Fibroblast of skin of right biceps (primary cell): ENCODE measurements at regions not wholly inside any gene's neighbourhood (a gene's known extent, or its start where the extent isn't known, plus 50 kb on each side); places are given as distances from the start of the nearest gene placed in this dataset.
"Not testable (repeated sequence)": the region's sequence is repeated elsewhere in the genome, so short reads cannot be mapped to it uniquely, and the experiment has no call there.

ENCODE experiments used
- DNase-seq: peaks from one replicate; pipeline ENCODE4 v3.0.0-alpha.2; 2013

DNA sequence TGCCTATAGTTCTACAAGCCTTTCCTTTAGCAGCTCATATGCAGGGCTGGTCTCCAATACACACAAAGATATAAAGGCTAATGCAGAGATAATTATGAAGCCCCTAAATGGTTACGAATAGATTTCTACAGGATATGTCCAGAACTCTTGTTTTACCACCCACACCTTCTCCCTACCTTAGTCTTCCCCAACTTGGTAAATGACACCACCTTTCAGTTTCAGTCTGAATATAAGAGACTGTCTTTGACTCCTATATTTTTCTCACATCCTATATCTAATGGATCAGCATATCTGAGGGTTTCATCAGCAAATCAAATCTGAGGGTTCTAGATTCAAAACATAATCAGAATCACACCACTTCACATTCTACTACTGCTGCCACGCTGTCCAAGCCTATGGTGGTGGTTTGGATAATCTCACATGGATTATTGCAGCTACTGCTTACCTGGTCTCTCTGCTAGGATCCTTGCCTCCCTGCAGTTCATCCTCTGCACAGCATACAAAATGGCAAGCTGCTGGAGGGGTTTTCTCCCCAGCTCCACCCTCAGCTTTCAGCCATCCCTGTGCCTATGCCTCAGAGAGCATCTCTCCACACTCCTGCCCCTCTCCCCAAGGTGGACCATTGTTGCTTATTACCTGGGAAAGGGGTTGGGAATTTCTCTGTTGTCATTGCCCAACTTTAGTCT, 178.0 kb upstream of the SPOPL start:
- DNase-seq = no peak

DNA sequence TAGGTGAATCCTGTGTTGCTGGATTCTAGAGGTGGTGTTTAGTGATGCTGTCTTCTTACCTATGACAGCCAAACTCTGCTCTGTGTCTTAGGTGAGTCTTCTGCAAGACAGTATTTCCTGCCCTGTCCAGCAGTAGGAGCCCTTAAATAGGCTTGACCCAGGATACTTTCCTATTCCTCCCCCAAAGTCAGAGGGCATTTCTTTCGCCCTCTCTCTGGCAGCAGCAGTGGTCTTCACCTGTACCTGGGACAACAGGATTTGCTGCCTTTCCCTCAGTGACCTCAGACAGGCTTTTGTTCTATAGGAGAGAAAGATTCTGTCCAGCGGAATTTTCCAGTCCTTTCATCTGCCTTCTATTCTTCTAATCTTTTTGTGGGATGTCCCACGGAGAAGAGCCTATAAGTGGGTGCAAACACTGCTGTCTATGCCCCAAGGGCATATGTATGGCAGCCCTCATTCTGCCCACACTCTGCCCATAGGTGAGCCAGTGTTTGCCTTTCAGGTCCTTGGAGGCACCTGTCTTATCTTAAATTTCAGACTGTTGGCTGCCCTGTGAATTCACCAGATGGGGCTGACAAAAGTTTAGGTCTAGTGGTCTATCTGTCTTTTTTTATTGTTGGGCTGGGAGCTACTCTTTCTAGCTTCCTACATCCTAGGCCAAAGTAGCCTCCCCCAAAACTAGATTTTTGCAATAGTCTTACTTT, 177.3 kb upstream of the SPOPL start:
- no peak for DNase-seq

DNA sequence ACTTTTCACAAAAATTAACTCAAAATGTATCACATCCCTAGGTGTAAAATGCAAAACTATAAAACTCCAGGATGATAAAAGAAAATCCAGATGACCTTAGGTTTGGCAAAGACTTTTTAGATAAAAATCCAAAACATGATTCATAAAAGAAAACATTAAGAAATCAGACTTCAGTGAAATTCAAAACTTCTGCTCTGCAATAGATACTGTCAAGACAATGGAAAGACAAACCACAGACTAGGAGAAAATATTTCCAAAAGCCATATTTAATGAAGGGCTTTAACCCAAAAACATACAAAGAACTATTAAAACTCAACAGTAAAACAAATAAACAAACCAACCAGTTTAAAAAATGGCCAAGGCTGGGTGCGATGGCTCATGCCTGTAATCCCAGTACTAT, 173.6 kb upstream of the SPOPL start:
- no peak for DNase-seq

DNA sequence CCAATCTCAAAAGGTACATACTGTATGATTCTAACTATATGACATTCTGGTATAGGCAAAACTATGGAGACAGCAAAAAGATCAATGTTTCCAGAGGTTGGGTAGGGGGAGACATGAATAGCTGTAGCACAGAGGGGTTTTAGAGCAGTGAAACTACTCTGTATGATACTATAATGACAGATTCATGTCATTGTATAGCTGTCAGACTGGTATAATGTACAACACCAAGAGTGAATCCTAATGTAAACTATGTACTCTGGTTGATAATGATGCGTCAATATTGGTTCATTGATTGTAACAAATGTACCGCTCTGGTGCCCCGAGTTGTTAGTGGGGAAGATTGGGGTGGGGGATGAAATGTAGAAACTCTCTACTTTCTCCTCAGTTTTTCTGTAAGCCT, 172.4 kb upstream of the SPOPL start:
- no peak for DNase-seq

DNA sequence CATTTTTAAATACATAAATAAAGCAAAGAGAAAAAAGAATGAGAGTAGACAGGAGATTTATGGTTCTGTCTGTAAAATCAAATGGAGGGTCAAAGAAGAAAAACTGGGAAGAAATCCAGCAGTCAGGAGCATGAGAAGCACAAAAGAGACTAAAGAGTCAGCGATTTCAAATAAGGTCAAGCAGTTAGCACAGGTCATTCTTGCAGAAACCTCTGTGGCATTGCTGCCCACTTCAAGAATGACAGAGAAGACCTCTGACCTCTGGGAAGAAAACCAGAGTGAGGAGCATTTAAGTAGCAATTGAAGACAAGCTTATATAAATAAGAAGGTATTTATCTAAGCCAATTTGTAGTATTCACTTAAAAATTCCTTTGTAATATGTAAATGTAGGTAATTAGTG, 172.0 kb upstream of the SPOPL start:
- DNase-seq = no peak

DNA sequence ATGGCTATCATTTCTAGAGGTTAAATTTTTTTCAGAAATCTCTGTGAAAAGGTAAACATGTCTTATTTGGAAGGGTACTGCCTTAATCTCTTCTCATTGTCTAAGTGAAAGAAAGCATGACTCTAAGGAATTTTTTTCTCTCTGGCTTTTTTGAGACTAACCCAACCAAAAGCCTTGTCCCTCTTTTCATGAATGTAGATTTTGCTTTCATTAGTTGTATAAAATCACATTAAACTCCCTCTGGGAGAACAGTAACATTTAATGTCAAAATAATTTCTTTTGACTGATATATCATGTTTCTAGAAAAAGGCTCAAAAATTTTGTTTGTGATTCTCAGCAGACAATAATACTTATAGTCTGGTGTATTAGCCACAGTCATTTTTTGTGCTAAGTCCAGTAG, 168.4 kb upstream of the SPOPL start:
- no peak for DNase-seq

DNA sequence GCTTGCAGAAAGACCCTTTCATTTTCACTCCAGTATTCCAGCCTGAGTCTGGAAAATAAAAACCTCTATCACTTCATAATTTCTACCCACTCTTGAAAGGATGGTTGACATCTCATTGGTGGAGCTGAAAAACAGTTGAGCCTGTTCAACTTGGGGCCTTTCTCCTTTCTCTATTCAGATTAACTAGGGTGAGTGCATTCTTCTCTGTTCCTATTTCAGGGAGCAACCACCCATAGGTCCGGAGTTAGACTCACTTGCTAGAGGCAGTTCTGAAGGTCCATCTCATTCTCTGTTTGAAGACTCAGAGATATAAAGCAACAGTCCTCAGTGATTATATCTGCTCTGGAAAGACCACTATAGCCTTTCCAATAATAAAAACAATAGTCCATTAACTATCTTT, 167.9 kb upstream of the SPOPL start:
- no peak for DNase-seq

DNA sequence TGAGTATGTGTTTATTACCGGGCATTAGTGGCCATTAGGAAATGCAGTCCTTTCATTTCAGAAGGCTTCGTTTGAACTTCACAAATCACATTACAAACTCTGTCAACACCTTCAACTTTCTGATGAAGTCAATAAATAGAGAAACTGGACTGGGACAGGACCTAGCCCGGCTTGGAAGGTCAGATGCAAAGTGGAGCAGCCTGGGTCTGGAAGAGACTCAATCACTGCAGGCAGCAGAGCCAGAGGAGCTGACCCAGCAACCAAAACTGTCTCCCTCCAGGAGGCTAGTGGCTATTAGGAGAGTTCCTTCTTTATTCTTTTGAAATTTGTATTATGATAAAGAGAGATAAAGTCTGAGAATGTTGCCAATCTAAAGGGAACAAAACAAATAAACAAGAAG, 167.2 kb upstream of the SPOPL start:
- no peak for DNase-seq

DNA sequence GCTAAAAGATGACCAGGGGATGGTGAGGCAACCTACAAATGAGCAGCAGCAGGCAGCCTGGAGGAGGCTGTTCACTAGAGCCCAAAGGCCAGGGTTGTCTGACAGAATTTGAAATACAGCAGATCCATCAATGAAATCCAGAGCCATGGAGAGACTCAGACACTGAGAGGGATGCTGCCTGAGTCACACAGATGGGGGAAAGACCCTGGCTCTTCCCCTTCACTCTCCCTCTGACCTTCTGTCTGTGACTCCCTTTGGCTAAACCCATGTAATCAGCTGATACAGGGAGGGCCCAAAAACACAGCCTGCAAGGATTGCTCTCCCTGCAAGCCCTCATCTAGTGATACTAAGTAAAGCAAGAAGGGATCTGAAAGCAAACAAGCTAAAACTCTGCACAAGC, 166.5 kb upstream of the SPOPL start:
- peak; percentile 8 for DNase-seq

DNA sequence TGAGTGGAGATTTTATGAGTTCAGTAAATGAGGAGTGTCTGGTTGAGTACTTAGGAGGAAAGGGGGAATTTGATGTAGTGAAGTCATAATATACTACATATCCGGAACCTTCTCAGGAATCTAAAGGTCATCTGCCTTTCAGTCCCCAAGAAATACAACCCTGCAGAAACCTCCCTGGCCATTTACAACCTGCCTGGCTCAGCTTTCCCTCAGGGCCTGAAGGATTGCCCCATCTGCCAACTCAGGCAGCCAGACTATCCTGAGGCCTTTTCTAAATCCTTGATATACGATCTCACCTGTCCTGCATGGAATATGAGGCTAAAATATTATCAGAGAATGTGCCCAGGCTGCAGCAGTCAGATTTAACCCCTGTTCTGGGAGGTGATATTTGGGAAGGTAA, 165.4 kb upstream of the SPOPL start:
- DNase-seq = no peak

DNA sequence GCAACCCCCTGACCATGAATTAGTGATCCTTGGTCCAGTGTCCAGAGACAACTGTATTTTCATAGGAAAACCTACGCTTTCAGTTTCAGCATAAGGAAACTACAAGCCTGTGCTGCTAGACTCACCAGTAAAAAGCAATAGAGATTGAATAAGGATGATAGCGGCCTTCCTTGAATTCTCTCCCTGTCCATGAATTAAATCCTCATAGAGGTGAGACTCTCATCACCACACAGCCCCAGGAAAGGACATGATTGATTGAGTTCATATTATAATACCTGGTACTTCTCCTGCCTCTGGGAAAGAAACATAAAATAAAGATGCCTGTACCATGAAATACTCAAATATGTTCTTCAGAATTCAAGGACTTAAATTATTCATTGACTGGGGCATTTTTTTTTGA, 146.3 kb upstream of the SPOPL start:
- DNase-seq = no peak

DNA sequence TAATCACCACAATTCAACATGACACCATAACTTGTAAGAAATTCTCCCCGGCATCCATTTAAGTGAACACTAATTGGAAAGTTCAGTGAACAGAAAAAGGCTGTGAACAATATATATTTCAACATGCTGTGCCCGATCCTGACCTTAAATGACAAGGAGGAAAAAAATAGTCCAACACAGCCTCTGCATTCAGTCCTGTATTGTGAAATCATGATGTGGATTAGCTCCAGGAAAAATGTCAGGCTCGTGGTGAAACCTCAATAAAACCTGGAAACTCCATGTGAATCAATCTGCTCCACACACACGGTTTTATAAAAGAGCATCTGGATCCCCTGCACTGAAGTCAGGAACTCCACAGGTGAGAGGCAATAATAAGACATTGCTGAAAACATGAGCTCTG, 145.4 kb upstream of the SPOPL start:
- DNase-seq = peak; percentile 59

DNA sequence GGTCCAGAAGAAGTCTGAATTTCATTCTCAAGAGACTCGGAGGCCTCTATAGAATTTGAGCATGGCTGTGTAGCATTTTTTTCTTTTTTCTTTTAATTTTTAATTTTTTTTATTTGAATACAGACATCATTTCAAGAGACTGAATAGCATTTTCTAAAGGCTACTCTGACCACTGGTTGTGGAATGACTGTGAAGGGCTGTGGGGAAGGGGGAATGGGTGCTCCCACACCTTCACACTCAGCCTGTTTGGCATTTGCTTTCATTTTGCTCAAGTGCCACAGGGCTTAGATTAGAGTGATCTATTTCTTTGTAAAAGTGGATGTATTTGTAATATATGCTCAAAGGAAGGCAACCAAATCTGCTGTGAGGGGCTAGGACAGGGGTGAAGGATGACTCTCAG, 142.0 kb upstream of the SPOPL start:
- no peak for DNase-seq

DNA sequence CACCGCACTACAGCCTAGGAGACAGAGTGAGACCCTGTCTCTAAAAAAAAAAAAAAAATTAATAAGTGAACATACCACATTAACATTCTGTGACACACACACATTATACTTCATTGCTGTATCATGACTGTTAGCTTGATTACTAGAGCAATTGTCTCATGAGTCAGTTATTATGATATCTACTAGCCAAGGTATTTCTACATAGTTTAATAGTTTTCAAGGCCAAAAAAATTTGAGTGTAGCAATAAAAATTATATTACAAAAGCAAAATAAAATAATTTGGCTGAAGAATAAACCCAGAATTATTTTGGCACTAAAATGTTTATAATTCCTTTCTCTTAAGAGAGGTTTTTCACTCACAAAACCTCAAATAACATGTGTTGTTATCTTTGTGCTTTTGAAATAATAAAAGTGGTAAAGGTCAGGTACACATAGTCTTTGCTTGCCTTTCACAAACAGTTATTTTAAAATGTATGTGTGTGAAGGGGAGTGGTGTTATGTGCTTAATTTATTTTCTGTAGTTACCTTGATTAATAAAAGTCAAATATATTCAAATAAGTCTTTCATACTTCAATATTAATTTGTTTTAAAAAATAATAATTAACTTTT, 136.9 kb upstream of the SPOPL start:
- DNase-seq = peak; percentile 78

DNA sequence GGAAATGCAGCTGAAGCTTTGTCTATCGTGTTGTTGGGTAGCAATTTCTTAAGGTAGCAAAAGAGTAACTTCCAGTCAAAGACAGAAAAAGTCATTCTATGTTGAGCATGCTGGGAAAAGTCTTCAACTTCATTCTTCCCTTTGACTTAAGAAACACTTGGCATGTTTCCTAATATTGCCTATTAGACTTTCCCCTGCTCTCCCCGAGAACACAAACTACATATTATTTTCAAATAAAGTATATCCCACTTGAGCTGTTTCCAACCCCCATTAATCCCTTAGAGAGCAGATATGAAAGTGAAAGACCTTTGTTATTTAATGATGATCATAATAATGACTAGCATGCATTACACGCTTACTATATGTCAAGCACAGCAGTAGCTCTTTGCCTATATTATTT, 136.0 kb upstream of the SPOPL start:
- DNase-seq = no peak

DNA sequence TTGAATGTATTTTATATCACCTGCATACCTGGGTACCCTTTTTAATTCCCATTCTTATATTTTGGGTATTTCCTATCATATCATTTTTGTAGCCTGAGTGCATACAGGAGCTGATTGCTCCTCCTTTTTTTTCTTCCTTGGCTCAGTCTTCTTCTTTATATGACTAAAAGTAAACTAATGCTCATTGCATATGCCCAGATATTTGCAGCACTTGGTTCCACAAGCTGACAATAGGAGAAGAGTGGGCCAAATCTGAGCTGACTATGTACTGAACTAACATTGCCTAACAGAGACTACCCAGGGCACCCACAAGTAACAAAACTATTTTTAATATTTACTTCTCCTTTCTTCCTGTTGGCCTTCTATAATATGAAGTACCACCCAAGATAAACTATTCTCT, 131.7 kb upstream of the SPOPL start:
- DNase-seq = no peak

DNA sequence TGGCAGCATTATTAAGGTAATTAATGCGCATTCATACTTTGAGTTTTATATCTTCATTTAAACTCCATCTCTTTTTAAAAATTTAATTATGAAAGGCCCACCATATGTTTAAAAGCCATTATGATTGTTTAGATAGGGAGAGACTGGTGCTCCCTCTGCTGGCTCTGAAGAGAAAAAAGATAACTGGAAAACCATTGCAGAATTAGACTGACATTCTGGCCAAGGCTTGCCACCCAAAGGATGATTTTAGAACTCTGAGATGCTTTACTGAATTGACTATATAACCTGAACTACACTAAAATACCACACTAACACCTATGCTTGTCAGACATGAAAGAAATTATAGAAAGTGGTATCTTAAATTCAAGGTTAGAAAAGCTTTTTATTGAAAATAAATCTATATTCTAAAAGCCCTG, 127.6 kb upstream of the SPOPL start:
- DNase-seq = peak; percentile 39

DNA sequence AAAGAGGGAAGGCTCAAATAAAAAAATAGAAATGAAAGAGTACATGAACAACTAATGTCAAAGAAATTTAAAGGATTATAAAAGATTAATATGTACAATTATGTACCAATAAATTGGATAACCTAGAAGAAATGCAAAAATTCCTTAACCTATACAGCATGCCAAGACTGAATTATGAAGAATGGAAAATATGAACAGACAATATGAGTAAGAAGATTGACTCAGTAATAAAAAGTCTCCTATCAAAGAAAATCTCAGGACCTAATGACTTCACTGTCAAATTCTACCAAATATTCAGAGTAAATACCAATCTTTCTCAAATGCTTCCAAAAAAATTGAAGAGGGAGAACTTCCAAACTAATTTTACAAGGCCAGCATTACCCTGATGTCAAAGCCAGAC, 120.2 kb upstream of the SPOPL start:
- peak; percentile 28 for DNase-seq

DNA sequence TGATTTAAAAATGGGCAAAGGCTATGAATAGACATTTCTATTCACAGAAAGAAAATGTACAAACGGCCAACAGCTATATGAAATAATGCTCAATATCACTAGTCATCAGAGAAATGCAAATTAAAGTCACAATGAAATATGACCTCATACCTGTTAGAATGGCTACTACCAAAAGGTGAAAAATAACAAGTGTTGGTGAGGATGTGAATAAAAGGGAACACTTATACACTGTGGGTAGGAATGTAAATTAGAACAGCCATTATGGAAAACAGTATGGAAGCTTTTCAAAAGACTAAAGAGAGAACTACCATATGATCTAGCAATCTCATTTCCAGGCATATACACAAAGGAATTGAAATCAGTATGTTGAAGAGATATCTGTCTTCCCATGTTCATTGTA, 118.9 kb upstream of the SPOPL start:
- DNase-seq = no peak

DNA sequence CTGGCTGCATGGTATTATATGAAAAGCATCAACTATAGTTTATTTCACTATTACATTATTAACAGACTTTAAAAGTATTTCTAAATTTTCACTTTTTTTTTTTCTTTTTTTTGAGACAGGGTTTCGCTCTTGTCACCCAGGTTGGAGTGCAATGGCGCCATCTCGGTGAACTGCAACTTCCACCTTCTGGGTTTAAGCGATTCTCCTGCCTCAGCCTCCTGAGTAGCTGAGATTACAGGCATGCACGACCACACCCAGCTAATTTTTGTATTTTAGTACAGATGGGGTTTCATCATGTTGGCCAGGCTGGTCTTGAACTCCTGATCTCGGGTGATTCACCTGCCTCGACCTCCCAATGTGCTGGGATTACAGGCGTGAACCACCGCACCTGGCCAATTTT, 115.4 kb upstream of the SPOPL start:
- not testable (repeated sequence) for DNase-seq

DNA sequence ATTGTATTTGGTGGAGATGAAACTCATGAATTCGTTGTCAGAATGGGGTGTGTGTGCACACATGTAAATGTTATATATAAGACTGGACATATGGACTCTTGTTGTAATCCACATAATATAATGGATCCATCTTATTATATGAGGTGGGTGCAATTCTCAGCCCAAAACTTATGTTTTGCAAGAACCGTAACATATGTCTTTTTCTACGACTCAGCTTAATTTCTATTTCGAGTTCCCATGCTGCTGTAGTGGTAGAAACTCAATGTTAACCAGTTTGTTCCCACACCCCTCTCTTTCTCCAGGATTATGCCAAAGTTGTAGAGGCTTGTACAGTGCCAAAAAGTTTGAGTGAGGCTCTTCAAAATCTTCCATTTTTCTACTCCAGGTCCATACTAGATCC, 112.5 kb upstream of the SPOPL start:
- DNase-seq = no peak

DNA sequence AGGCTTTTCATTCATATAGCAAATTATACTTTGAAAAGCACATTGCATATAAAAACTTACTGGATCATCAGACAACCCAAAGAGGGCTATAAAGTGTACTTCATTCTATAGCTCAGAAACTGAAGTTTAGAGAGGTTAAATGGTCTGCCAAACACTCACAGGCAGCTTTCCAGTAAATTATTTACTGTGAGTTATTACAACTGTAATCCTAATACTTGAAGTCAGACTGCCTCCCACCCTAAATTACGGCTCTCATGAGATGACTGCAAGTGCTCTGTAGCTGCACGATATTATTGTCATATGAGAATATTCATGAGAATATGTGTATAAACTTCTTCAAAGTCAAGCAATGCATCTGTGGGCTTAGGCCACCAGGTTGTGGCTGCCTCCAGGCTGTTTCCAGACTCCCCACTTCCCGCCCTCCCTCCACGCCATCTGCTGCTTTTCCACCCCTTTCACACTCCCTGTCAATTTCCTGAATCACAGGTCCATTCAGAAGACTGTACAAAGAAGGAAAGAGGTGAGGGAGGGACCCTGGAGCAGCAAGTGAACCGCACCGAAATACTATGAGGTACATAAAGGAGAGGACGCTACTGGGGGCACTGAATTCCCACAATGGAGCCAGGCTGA, 111.1 kb upstream of the SPOPL start:
- DNase-seq = no peak

DNA sequence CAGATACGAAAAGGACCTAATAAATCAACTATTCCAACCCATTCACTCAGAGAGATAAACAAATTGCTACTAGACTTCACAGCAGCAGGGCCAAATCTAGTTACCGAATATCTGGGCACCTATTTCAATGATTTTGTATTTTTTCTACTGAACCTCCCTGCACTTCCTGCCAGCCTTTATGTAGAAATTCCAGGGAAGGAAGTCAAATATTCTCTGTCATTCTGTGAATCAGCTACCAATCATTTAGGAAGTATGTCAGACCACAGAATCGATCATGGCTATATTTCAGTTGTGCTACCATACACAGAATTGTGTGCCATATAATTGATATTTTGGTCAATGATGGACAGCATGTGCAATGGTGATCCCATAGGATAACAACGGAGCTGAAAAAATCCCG, 109.6 kb upstream of the SPOPL start:
- peak; percentile 11 for DNase-seq
